ENCODE measurements at regions not wholly inside any gene's neighbourhood (a gene's known extent, or its start where the extent isn't known, plus 50 kb on each side); places are given as distances from the start of the nearest gene placed in this dataset.

- TF ChIP-seq ETS1 (IDR thresholded peaks at IDR 0.05) (no peak), JUNB (IDR thresholded peaks at IDR 0.05; ENCODE audit: unreplicated experiment) (no peak), REST (IDR thresholded peaks at IDR 0.05; ENCODE audit: unreplicated experiment) (no peak), ZNF331 (CRISPR knock-in tag; IDR thresholded peaks at IDR 0.05; ENCODE audit: low read depth) (no peak), CREB1 (CRISPR knock-in tag; IDR thresholded peaks at IDR 0.05; ENCODE audit: low read depth) (no peak), ZNF114 (CRISPR knock-in tag; IDR thresholded peaks at IDR 0.05) (no peak), STAT1 (IDR thresholded peaks at IDR 0.05; ENCODE audit: unreplicated experiment) (no peak), NANOG (IDR thresholded peaks at IDR 0.05; ENCODE audit: borderline replicate concordance) (no peak)
These were observed 240.2 kb upstream of the SLC14A2 start (continued) for GRCh38 chr18:45374878-45375630.

- H3K9me2 ChIP-seq (ENCODE audit: insufficient read depth) = no peaks in the 10 kb centered on the region
- no peaks in the 10 kb centered on the region for H3K27me3 ChIP-seq (ENCODE audit: insufficient read depth)
- DNase-seq (ENCODE audit: low spot score) (no peak), ATAC-seq (no peak)
- no peak overlapping the region for H3K4me3 Mint-ChIP-seq
- H4K20me1 ChIP-seq (replicated peaks; ENCODE audit: insufficient read depth) = no peaks in the 10 kb centered on the region
- H3K27me3 Mint-ChIP-seq (ENCODE audit: insufficient read depth, low read depth, poor library complexity) = peaks cover 3% of the 10 kb centered on the region
- H3F3A ChIP-seq (replicated peaks; ENCODE audit: low read depth) = no peaks in the 10 kb centered on the region
- no peaks in the 10 kb centered on the region for H3K36me3 ChIP-seq (ENCODE audit: insufficient read depth)
- H3K9me3 Mint-ChIP-seq = no peaks in the 10 kb centered on the region
- H3K36me3 Mint-ChIP-seq (ENCODE audit: low read depth) = no peaks in the 10 kb centered on the region
- H3K27ac ChIP-seq (ENCODE audit: low read depth) = no peak overlapping the region
- H3K27ac Mint-ChIP-seq = no peak overlapping the region
- H3K4me2 ChIP-seq = no peak overlapping the region
- H3K4me1 Mint-ChIP-seq = no peaks in the 10 kb centered on the region
- H3K79me2 ChIP-seq (replicated peaks; ENCODE audit: insufficient read depth) = no peaks in the 10 kb centered on the region
- H3K4me1 ChIP-seq (ENCODE audit: insufficient read depth) = no peaks in the 10 kb centered on the region
- H2AFZ ChIP-seq = no peak overlapping the region
- no peak overlapping the region for H3K4me3 ChIP-seq
- TF ChIP-seq CREB1 (CRISPR knock-in tag; IDR thresholded peaks at IDR 0.05; ENCODE audit: low read depth) = no peak
- TF ChIP-seq POLR2AphosphoS5 (IDR thresholded peaks at IDR 0.05; ENCODE audit: low read depth) = no peak
- TF ChIP-seq CTCF (conservative IDR thresholded peaks at IDR 0.05; ENCODE audit: low read depth in 2 of 2) = no peak
- no peak for TF ChIP-seq NANOG (IDR thresholded peaks at IDR 0.05; ENCODE audit: borderline replicate concordance)
- no peak for TF ChIP-seq REST (IDR thresholded peaks at IDR 0.05; ENCODE audit: unreplicated experiment)
- no peak for TF ChIP-seq STAT1 (IDR thresholded peaks at IDR 0.05; ENCODE audit: unreplicated experiment)
- TF ChIP-seq JUNB (IDR thresholded peaks at IDR 0.05; ENCODE audit: unreplicated experiment) = no peak
- no peak for TF ChIP-seq ZNF331 (CRISPR knock-in tag; IDR thresholded peaks at IDR 0.05; ENCODE audit: low read depth)
- no peak for TF ChIP-seq EZH2phosphoT487 (IDR thresholded peaks at IDR 0.05; ENCODE audit: unreplicated experiment)
- TF ChIP-seq ZNF114 (CRISPR knock-in tag; IDR thresholded peaks at IDR 0.05) = no peak
These were observed 239.1 kb upstream of the SLC14A2 start for GRCh38 chr18:45376193-45376592.
